Loucy (cell line): ENCODE measurements at regions not wholly inside any gene's neighbourhood (a gene's known extent, or its start where the extent isn't known, plus 50 kb on each side); places are given as distances from the start of the nearest gene placed in this dataset.

Experiments
- CTCF ChIP-seq: fragments of 200-600 bp; sonication (generic); conservative IDR thresholded peaks from 2 replicates; pipeline ENCODE4 v1.5.1; 2014; ENCODE audit warnings: mild to moderate bottlenecking, antibody characterized with exemption, low read length
- EZH2phosphoT487 ChIP-seq: fragments of 200-600 bp; IDR thresholded peaks from 2 replicates; pipeline ENCODE4 v1.6.1; 2018; ENCODE audit warnings: antibody characterized with exemption, mild to moderate bottlenecking, moderate library complexity, borderline replicate concordance

GRCh38 chr1:68936530-68936929, 439.6 kb upstream of the DEPDC1 start:
- TF ChIP-seq EZH2phosphoT487 (no peak), CTCF (no peak)
